Fibroblast of lung (primary cell): ENCODE measurements at regions not wholly inside any gene's neighbourhood (a gene's known extent, or its start where the extent isn't known, plus 50 kb on each side); places are given as distances from the start of the nearest gene placed in this dataset.

ENCODE experiments used
- CTCF ChIP-seq, 2 donors: IDR thresholded peaks in 1 of 2; conservative IDR thresholded peaks in 1 of 2; 1 replicate in 1 of 2; 2 replicates in 1 of 2; pipeline ENCODE4 v1.5.1; 2011 to 2012; ENCODE audit warnings: low read length in 2 of 2, control low read depth in 1 of 2, inconsistent platforms in 1 of 2, low read depth in 1 of 2, mild to moderate bottlenecking in 1 of 2
- EZH2 ChIP-seq: IDR thresholded peaks from 2 replicates; pipeline ENCODE4 v1.5.1; 2012; ENCODE audit warnings: low read length, control low read depth, mild to moderate bottlenecking; ENCODE audit errors: missing control alignments

- TF ChIP-seq CTCF (conservative IDR thresholded peaks at IDR 0.05 in 1 of 2, IDR thresholded peaks at IDR 0.05 in 1 of 2; ENCODE audit: low read depth in 1 of 2, low read length in 2 of 2) (no peak), EZH2 (no peak)
These were observed 355.7 kb upstream of the DPYD start for GRCh38 chr1:98276514-98276913.
